Stimulated activated CD4-positive, alpha-beta T cell treated with anti-CD3 and anti-CD28 coated beads, Interleukin-12 subunit alpha, Interleukin-12 subunit beta, amount 100 ng/mL, for 24 hours (primary cell): ENCODE measurements at regions not wholly inside any gene's neighbourhood (a gene's known extent, or its start where the extent isn't known, plus 50 kb on each side); places are given as distances from the start of the nearest gene placed in this dataset.

Source experiments
- DNase-seq, 2 experiments: peaks; one replicate each; pipeline ENCODE4 v3.0.0-alpha.2; 2020; ENCODE audit warnings: low read depth in 2 of 2

- no peak for DNase-seq
Observed at GRCh38 chr6:14254505-14254904, 136.9 kb downstream of the CD83 start.

GRCh38 chr6:14255916-14256315 lies 138.3 kb downstream of the CD83 start:
- DNase-seq, result no peak

GRCh38 chr6:14258117-14258516 lies 140.5 kb downstream of the CD83 start:
- DNase-seq, result no peak

- DNase-seq, result no peak
Observed at GRCh38 chr6:14258695-14259593, 141.4 kb downstream of the CD83 start.

GRCh38 chr6:14259594-14260152 lies 142.1 kb downstream of the CD83 start:
- no peak for DNase-seq

GRCh38 chr6:14260839-14261238 lies 143.3 kb downstream of the CD83 start:
- DNase-seq, result no peak

- DNase-seq, result no peak
Observed at GRCh38 chr6:14263881-14264424, 146.4 kb downstream of the CD83 start.

- DNase-seq, result no peak
Observed at GRCh38 chr6:14265049-14266021, 147.8 kb downstream of the CD83 start.

- no peak for DNase-seq
Observed at GRCh38 chr6:14266266-14266665, 148.7 kb downstream of the CD83 start.

- no peak for DNase-seq
Observed at GRCh38 chr6:14267885-14268660, 150.5 kb downstream of the CD83 start.

- no peak for DNase-seq
Observed at GRCh38 chr6:14269436-14269835, 151.9 kb downstream of the CD83 start.

GRCh38 chr6:14270142-14270893 lies 152.7 kb downstream of the CD83 start:
- no peak for DNase-seq

GRCh38 chr6:14270925-14271788 lies 153.6 kb downstream of the CD83 start:
- peak in 1 of 2 experiments; percentile 51 for DNase-seq

- no peak for DNase-seq
Observed at GRCh38 chr6:14271789-14272736, 154.5 kb downstream of the CD83 start.

- DNase-seq, result no peak
Observed at GRCh38 chr6:14272737-14273085, 155.1 kb downstream of the CD83 start.

- DNase-seq, result no peak
Observed at GRCh38 chr6:14273191-14273590, 155.6 kb downstream of the CD83 start.

GRCh38 chr6:14274016-14274415 lies 156.4 kb downstream of the CD83 start:
- no peak for DNase-seq
